Neural progenitor cell (in vitro differentiated cells): ENCODE measurements at regions not wholly inside any gene's neighbourhood (a gene's known extent, or its start where the extent isn't known, plus 50 kb on each side); places are given as distances from the start of the nearest gene placed in this dataset.

Experiments
- EZH2 ChIP-seq: fragments of 200-600 bp; sonication (generic); IDR thresholded peaks from 2 replicates; pipeline ENCODE4 v1.6.1; 2017; ENCODE audit warnings: antibody characterized with exemption, mild to moderate bottlenecking, moderate library complexity
- TF ChIP-seq, protein P1 (sequence below): fragments of 200-600 bp; sonication (generic); IDR thresholded peaks from 2 replicates; pipeline ENCODE4 v1.5.1; 2017; ENCODE audit warnings: antibody characterized with exemption, mild to moderate bottlenecking

DNA sequence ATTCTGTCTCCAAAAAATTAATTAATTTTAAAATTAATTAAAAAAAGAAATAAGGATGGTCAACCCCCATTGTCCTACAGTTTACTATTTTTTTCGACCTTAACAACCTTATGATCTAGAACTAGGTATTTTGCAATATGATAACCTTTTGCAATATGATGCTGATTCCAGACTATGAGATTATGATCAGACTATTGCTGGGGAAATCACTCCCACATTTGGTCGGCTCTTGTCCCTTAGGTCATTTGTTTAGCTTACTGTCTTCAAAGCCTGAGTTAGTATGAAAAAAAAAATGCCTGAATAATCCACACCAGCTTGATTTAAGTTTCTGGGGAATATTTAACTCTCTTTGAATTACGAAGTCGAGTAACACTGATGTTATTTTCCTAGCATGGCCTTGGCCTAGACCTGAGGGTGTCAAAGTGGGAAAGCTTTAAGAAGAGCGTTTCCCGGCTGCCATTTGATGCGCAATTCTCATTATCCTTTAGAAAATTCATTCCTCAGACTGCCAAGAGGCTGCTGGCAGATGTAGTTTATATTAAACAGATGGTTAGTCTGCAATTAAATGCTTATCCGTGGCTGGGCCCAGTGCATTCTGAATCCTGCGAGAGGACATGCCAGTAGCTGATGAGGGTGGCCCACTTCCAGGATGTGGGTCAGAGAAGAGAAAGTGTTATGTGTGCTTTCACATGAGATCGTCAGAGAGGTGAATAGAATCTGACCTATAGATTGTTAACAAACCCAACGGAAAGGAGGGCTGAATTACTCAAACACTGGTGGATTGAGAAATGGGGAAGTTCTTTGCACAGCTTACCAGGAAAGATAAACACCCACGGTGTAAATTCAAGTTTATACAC lies 496.0 kb upstream of the THBS1 start:
- TF ChIP-seq EZH2 = no peak
- TF ChIP-seq, protein P1, sequence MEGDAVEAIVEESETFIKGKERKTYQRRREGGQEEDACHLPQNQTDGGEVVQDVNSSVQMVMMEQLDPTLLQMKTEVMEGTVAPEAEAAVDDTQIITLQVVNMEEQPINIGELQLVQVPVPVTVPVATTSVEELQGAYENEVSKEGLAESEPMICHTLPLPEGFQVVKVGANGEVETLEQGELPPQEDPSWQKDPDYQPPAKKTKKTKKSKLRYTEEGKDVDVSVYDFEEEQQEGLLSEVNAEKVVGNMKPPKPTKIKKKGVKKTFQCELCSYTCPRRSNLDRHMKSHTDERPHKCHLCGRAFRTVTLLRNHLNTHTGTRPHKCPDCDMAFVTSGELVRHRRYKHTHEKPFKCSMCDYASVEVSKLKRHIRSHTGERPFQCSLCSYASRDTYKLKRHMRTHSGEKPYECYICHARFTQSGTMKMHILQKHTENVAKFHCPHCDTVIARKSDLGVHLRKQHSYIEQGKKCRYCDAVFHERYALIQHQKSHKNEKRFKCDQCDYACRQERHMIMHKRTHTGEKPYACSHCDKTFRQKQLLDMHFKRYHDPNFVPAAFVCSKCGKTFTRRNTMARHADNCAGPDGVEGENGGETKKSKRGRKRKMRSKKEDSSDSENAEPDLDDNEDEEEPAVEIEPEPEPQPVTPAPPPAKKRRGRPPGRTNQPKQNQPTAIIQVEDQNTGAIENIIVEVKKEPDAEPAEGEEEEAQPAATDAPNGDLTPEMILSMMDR = no peak
